ENCODE measurements at regions not wholly inside any gene's neighbourhood (a gene's known extent, or its start where the extent isn't known, plus 50 kb on each side); places are given as distances from the start of the nearest gene placed in this dataset.

- intact Hi-C loops (cut with micrococcal nuclease) = no loop called here
- H3K79me1 ChIP-seq (ENCODE audit: low read depth in 1 of 2, low read length in 2 of 2) = no peaks in the 10 kb centered on the region
- H2AK9ac ChIP-seq (replicated peaks; ENCODE audit: low read depth, low read length, poor library complexity) = no peak overlapping the region
- no peaks in the 10 kb centered on the region for H3K9me1 ChIP-seq (ENCODE audit: insufficient read depth, low read length)
- DNase-seq (no peak), ATAC-seq (ENCODE audit: low read depth) (no peak)
- no peak overlapping the region for H3K56ac ChIP-seq (ENCODE audit: extremely low read depth, insufficient read depth, low read length)
- no peak overlapping the region for H2BK15ac ChIP-seq (ENCODE audit: low read depth, low read length)
- no peak overlapping the region for H3K4me3 ChIP-seq (ENCODE audit: insufficient read depth, low read depth, low read length)
- BruUV-seq (replicated peaks) = no TSS peak
- H3K18ac ChIP-seq (ENCODE audit: low read depth, low read length) = no peak overlapping the region
- H4K5ac ChIP-seq (ENCODE audit: low read depth, low read length) = no peak overlapping the region
- no peak overlapping the region for H4K8ac ChIP-seq (ENCODE audit: low read depth in 2 of 2, low read length in 2 of 2)
- TF ChIP-seq CTCF (conservative IDR thresholded peaks at IDR 0.05; ENCODE audit: low read depth, low read length) = no peak
- no peak for TF ChIP-seq POLR2A (IDR thresholded peaks at IDR 0.05; ENCODE audit: low read depth, low read length)
- no peak for TF ChIP-seq CEBPB (IDR thresholded peaks at IDR 0.05; ENCODE audit: low read depth, low read length)
- TF ChIP-seq USF2 (IDR thresholded peaks at IDR 0.05; ENCODE audit: low read depth, low read length) = no peak
- TF ChIP-seq SMC3 (IDR thresholded peaks at IDR 0.05; ENCODE audit: low read depth, low read length) = no peak
- no peak for TF ChIP-seq NFE2L2 (IDR thresholded peaks at IDR 0.05; ENCODE audit: low read depth, low read length)
- TF ChIP-seq MXI1 (IDR thresholded peaks at IDR 0.05; ENCODE audit: borderline replicate concordance, low read depth, low read length) = no peak
- TF ChIP-seq RCOR1 (IDR thresholded peaks at IDR 0.05; ENCODE audit: insufficient replicate concordance, low read length) = no peak
- TF ChIP-seq ELK1 (IDR thresholded peaks at IDR 0.05; ENCODE audit: borderline replicate concordance, low read depth, low read length) = no peak
- TF ChIP-seq RFX5 (IDR thresholded peaks at IDR 0.05; ENCODE audit: low read depth, low read length) = no peak
- no peak for TF ChIP-seq CHD1 (IDR thresholded peaks at IDR 0.05; ENCODE audit: low read depth, low read length)
- TF ChIP-seq RAD21 (IDR thresholded peaks at IDR 0.05; ENCODE audit: low read length) = no peak
- TF ChIP-seq FOS (IDR thresholded peaks at IDR 0.05; ENCODE audit: low read depth, low read length) = no peak
- TF ChIP-seq MAZ (IDR thresholded peaks at IDR 0.05; ENCODE audit: borderline replicate concordance, low read depth, low read length) = no peak
- no peak for TF ChIP-seq BHLHE40 (IDR thresholded peaks at IDR 0.05; ENCODE audit: low read depth, low read length)
- no peaks in the 10 kb centered on the region for H3K36me3 ChIP-seq (ENCODE audit: control insufficient read depth, insufficient read depth, low read length)
- no peak overlapping the region for H3K4ac ChIP-seq (ENCODE audit: low read depth, low read length)
- WGBS, 2 experiments (ENCODE audit: extremely low coverage in 2 of 2, insufficient read length in 1 of 2) = no CpG with 5 or more reads among the region's 5 CpGs
- no peak overlapping the region for H2AFZ ChIP-seq (replicated peaks; ENCODE audit: low read length, poor library complexity)
- peaks cover 2% of the 10 kb centered on the region for H3K9me3 ChIP-seq (ENCODE audit: control insufficient read depth, insufficient read depth, low read length)
- H2BK120ac ChIP-seq (ENCODE audit: low read depth, low read length) = no peak overlapping the region
- CTCF ChIA-PET = interaction anchor here (0.5 kb wide), 1 partner anchor 641 kb away, joined by 3 read pairs; no protein-coding TSS in a partner anchor
- H3K9ac ChIP-seq (ENCODE audit: low read depth, low read length) = no peak overlapping the region
- no peaks in the 10 kb centered on the region for H3K27me3 ChIP-seq (ENCODE audit: control insufficient read depth, insufficient read depth, low read length)
- no peak overlapping the region for H3K27ac ChIP-seq (ENCODE audit: insufficient read depth, low read length)
- H3K14ac ChIP-seq (replicated peaks; ENCODE audit: low read depth, low read length) = no peak overlapping the region
- H3K4me1 ChIP-seq (ENCODE audit: control insufficient read depth, insufficient read depth, low read length) = no peaks in the 10 kb centered on the region
- H4K91ac ChIP-seq (ENCODE audit: insufficient read depth, low read depth, low read length) = no peak overlapping the region
- no peak overlapping the region for H2AK5ac ChIP-seq (ENCODE audit: low read depth, low read length)
- H2BK5ac ChIP-seq (ENCODE audit: low read depth, low read length, poor library complexity, severe bottlenecking) = no peak overlapping the region
- no peaks in the 10 kb centered on the region for H4K20me1 ChIP-seq (ENCODE audit: insufficient read depth, low read length)
- H2BK20ac ChIP-seq (ENCODE audit: low read depth, low read length) = no peak overlapping the region
- in situ Hi-C loops (cut with MboI; ENCODE audit: low sequenced_read_pairs) = no loop called here
- POLR2A ChIA-PET (ENCODE audit: unreplicated experiment) = no interaction called here
- no peak overlapping the region for H3K23ac ChIP-seq (ENCODE audit: low read depth, low read length)
- no peak overlapping the region for H3K4me2 ChIP-seq (ENCODE audit: low read depth, low read length)
- dilution Hi-C loops (cut with HindIII; ENCODE audit: low sequenced_read_pairs, unreplicated experiment) = no loop called here
Observed at GRCh38 chr7:69186974-69187373, 411.3 kb upstream of the AUTS2 start.

Measured in IMR-90 (cell line).